Activated CD8-positive, alpha-beta memory T cell treated with anti-CD3 and anti-CD28 coated beads, Interleukin-2, amount 50 U/mL, for 4 hours (primary cell): ENCODE measurements at regions not wholly inside any gene's neighbourhood (a gene's known extent, or its start where the extent isn't known, plus 50 kb on each side); places are given as distances from the start of the nearest gene placed in this dataset.
A peak's percentile ranks its signal among the peaks of the same experiment; 100 is the strongest.

ENCODE experiments used
- DNase-seq: peaks from one replicate; pipeline ENCODE4 v3.0.0-alpha.2; 2020

- no peak for DNase-seq
Observed at GRCh38 chrX:13142891-13143290, 98.5 kb upstream of the FAM9C start.

- DNase-seq = no peak
Observed at GRCh38 chrX:13140007-13140406, 95.6 kb upstream of the FAM9C start.

DNA sequence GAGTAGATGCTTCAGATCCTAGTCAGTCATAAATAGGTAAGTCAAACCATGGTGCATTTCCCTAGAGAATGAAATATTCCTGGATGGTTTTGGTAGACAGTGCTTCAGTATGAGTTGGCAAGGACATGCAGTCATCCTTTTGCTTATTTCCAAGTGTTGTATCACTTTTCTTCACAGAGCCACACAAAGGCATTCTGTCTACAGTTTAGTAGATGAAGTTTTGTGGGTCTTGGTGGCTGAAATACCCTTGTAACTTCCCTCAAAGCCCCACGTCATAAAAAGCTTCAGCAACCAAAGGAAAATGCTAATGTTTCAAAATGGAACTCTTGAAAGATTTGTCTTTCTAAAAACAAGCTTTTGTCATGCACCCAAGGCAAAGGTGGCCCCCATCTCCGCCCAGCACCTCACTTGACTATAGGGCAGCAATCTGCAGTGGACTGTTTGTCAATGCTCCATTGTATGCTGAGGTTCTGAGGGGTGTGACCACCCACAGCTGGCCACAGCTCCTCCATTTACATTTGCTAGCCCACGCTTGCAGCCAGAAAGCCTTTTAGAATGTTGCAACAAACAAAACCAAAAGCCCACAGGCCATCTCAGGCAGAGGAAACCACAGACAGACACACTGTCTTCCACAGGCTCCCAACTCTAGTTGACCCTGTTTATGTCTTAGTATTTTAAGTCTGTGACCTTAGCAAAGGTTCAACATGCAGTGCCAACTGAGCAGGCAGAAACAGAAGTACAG is 87.1 kb upstream of the FAM9C start:
- no peak for DNase-seq

- no peak for DNase-seq
Observed at GRCh38 chrX:13130816-13131215, 86.4 kb upstream of the FAM9C start.

DNA sequence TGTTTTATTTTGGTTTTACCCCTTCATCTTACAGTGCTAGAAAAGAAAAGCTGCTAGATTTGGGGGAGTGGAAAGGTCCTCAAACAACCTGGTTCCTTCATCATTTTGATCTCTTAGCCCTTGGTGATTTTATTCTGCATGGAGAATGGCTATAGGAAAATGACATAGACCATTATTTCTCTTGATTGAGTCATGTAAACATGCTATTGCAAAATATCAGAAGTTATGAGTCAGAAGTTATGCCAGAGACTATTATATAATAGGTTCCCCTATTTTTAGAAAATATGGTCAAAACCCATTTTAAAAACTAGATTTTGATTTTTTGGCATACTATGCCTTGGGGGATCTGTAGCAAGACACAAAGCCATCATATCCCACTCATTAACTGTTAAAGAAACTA is 83.7 kb upstream of the FAM9C start:
- DNase-seq = no peak

DNA sequence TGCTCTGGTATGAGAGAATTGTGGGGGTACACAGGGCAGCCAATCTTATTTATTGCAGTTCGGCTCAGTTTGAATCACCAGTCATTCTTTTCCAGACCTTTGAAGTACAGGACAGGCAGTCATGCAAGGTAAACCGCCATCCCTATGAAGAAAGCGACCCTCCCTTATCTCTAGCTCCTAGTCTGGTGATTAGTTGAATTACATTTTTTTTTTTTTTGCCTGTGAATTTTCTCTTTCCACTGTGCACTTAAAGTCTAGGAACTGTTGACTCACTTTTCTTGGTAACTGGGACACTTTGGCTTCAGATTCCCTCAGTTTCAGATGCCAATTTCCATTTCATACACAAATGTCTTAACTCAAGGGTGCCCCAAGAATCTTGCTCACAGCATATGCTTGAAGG is 82.4 kb upstream of the FAM9C start:
- DNase-seq = no peak

- DNase-seq = no peak
Observed at GRCh38 chrX:13125188-13125587, 80.8 kb upstream of the FAM9C start.

- DNase-seq = no peak
Observed at GRCh38 chrX:13123857-13124345, 79.5 kb upstream of the FAM9C start.

- no peak for DNase-seq
Observed at GRCh38 chrX:13123247-13123856, 78.9 kb upstream of the FAM9C start.

GRCh38 chrX:13121020-13121555 is 76.7 kb upstream of the FAM9C start:
- no peak for DNase-seq

GRCh38 chrX:13120017-13120416 is 75.6 kb upstream of the FAM9C start:
- DNase-seq = no peak

- DNase-seq = no peak
Observed at GRCh38 chrX:13119386-13119785, 75.0 kb upstream of the FAM9C start.

- no peak for DNase-seq
Observed at GRCh38 chrX:13115146-13115855, 70.9 kb upstream of the FAM9C start.

DNA sequence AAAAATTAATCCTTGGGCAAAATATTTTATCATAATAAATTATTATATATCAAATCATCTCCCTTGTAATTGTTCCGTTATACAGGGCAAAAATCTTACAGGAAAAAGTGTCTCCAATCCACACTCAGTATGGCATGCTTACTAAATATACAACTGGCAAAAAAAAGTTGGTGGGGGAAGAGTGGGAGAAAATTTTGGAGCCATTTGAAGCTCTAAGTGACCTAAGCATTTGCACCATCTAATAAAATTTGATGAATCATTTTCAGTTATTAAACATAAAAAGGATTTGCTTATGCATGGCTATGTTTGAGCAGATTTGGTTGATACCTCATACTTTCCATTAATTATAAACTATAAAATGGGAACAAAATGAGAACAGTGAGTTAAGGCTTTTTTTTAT is 68.1 kb upstream of the FAM9C start:
- DNase-seq = no peak

- no peak for DNase-seq
Observed at GRCh38 chrX:13110433-13111324, 66.3 kb upstream of the FAM9C start.

DNA sequence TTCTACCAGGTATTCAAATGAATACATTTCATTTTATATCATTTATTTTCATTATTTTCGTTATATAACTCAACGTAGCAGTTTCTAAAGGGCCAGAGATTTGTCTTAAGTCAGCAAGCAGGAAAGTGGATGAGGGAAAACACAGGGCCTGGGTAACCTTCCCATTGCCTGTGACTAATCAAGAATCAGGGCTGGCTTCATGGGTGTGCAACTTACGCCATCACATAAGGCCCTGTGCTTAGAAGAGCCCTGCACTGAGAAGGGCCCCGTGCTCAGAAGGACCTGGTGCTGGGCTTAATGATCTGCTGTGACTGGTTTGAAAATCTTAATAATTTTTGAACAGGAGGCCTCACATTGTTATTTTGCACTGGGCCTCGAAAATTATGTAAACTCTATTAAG is 65.4 kb upstream of the FAM9C start:
- no peak for DNase-seq

DNA sequence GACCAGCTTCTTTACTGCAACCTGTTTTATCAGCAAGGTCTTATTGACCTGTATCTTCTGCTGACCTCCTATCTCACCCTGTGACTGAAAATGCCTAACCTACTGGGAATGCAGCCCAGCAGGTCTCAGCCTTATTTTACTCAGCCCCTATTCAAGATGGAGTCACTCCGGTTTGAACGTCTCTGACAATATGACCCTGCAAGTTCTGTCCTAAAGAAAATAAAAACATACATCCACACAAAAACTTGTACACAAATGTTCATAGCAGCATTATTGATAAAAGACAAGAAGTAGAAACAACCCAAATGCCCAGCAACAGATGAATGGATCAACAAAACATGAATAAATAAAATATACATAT is 59.5 kb upstream of the FAM9C start:
- no peak for DNase-seq

- no peak for DNase-seq
Observed at GRCh38 chrX:13103188-13103913, 58.9 kb upstream of the FAM9C start.

DNA sequence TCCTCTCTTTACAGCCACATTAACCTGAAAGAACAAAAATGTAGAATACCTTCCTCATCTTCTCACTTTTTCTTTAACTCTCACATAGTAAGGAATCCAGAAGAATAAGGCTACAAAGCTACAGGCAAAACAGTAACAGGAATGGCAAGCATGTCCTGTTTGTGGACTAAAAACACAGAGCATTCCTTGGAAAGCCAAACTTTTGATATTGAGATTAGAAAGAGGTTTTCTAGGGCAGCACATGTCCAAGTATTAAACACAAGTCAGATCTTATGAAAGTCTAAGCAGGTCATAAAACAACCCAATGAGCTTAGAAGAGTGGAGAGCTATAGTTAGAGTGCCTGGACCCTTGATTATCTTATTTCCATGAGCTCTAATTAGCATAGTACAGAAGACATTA is 58.2 kb upstream of the FAM9C start:
- no peak for DNase-seq

- peak; percentile 40 for DNase-seq
Observed at GRCh38 chrX:13101441-13102139, 57.2 kb upstream of the FAM9C start.

GRCh38 chrX:13099121-13099520 is 54.7 kb upstream of the FAM9C start:
- DNase-seq = no peak
